ENCODE measurements at regions not wholly inside any gene's neighbourhood (a gene's known extent, or its start where the extent isn't known, plus 50 kb on each side); places are given as distances from the start of the nearest gene placed in this dataset.
"Not testable (repeated sequence)": the region's sequence is repeated elsewhere in the genome, so short reads cannot be mapped to it uniquely, and the experiment has no call there.

DNA sequence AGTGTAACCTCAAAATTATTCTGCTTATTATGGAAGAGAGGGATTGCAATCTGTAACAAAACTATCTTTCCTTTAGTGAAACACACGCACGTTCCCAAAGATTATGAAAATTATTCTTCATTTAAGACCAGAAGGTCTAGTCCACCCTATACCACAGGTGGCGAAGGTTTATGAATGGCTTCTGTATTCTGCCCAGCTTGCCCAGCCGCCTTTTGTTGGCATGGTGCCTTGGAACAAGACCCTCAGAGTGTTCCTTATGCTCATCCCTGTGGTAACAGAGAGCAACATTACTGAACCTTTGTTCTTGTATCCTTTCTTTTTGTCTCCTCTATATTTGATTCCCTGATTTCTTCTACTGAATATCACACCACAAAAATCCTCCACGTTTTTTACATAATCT is 116.4 kb downstream of the FAR1 start:
- Histone ChIP-seq H3K4me1 (ENCODE audit: control insufficient read depth, extremely low read depth, insufficient read depth, low read length) (no peaks in the 10 kb centered on the region), H3K27ac (ENCODE audit: control insufficient read depth, insufficient read depth, low read length) (no peak overlapping the region), H2AFZ (ENCODE audit: control insufficient read depth, low read length) (no peak overlapping the region), H3K9me3 (ENCODE audit: control insufficient read depth, low read depth, low read length) (no peaks in the 10 kb centered on the region), H4K20me1 (ENCODE audit: control insufficient read depth, extremely low read depth, insufficient read depth, low read length) (no peaks in the 10 kb centered on the region), H3K36me3 (ENCODE audit: control insufficient read depth in 2 of 2, extremely low read depth in 1 of 2, insufficient read depth in 2 of 2, low read length in 2 of 2) (no peaks in the 10 kb centered on the region), H3K4me3 (ENCODE audit: control insufficient read depth in 2 of 3, extremely low read depth in 1 of 3, insufficient read depth in 2 of 3, low read depth in 1 of 3, low read length in 3 of 3) (no peak overlapping the region), H3K9me1 (ENCODE audit: control insufficient read depth, extremely low read depth, insufficient read depth, low read length) (no peaks in the 10 kb centered on the region), H3K79me2 (ENCODE audit: control insufficient read depth, insufficient read depth, low read length) (no peaks in the 10 kb centered on the region), H3K9ac (ENCODE audit: control insufficient read depth, extremely low read depth, insufficient read depth, low read length) (no peak overlapping the region), H3K4me2 (ENCODE audit: control insufficient read depth, extremely low read depth, insufficient read depth, low read depth, low read length) (no peak overlapping the region), H3K27me3 (ENCODE audit: control insufficient read depth, extremely low read depth, insufficient read depth, low read length) (peaks cover 6% of the 10 kb centered on the region)
- no peak for FAIRE-seq
- dilution Hi-C loops (cut with MboI; ENCODE audit: extremely low pct_ligation_motif_present, low sequenced_read_pairs): no loop called here
- no peak for TF ChIP-seq CTCF (optimal IDR thresholded peaks at IDR 0.05 in 1 of 3, IDR thresholded peaks at IDR 0.05 in 1 of 3, conservative IDR thresholded peaks at IDR 0.05 in 1 of 3; ENCODE audit: extremely low read depth in 1 of 3, insufficient read depth in 2 of 3, low read length in 3 of 3)
- no peak for TF ChIP-seq EZH2 (IDR thresholded peaks at IDR 0.05; ENCODE audit: low read length)
- DNase-seq (ENCODE audit: low read depth, low spot score): no peak

DNA sequence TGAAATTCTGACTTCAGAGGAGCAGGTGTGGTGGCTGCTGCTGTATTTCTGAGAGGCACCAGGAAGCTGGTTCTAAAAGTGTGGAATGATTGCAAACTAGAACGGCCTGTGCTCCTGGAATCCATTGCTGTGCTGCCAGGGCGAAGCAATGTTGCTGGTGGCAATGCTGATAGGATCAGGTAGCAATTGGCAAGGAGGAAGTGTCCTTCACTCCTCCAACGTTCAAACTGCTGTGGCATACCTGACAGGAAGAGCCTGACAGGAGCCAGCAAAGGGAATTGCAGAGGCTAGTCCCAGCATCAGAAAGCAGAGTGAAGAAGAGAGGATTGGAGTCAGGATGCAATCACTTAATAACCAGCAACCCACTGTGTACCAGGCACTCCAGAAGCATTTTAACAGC is 118.2 kb downstream of the FAR1 start:
- FAIRE-seq: no peak
- Histone ChIP-seq H3K4me2 (ENCODE audit: control insufficient read depth, extremely low read depth, insufficient read depth, low read depth, low read length) (no peak overlapping the region), H3K36me3 (ENCODE audit: control insufficient read depth in 2 of 2, extremely low read depth in 1 of 2, insufficient read depth in 2 of 2, low read length in 2 of 2) (no peaks in the 10 kb centered on the region), H3K9me3 (ENCODE audit: control insufficient read depth, low read depth, low read length) (no peaks in the 10 kb centered on the region), H3K9ac (ENCODE audit: control insufficient read depth, extremely low read depth, insufficient read depth, low read length) (no peak overlapping the region), H3K9me1 (ENCODE audit: control insufficient read depth, extremely low read depth, insufficient read depth, low read length) (no peaks in the 10 kb centered on the region), H3K27ac (ENCODE audit: control insufficient read depth, insufficient read depth, low read length) (no peak overlapping the region), H3K4me3 (ENCODE audit: control insufficient read depth in 2 of 3, extremely low read depth in 1 of 3, insufficient read depth in 2 of 3, low read depth in 1 of 3, low read length in 3 of 3) (no peak overlapping the region), H3K27me3 (ENCODE audit: control insufficient read depth, extremely low read depth, insufficient read depth, low read length) (peaks cover 6% of the 10 kb centered on the region), H3K4me1 (ENCODE audit: control insufficient read depth, extremely low read depth, insufficient read depth, low read length) (no peaks in the 10 kb centered on the region), H3K79me2 (ENCODE audit: control insufficient read depth, insufficient read depth, low read length) (no peaks in the 10 kb centered on the region), H4K20me1 (ENCODE audit: control insufficient read depth, extremely low read depth, insufficient read depth, low read length) (no peaks in the 10 kb centered on the region), H2AFZ (ENCODE audit: control insufficient read depth, low read length) (no peak overlapping the region)
- no peak for DNase-seq (ENCODE audit: low read depth, low spot score)
- TF ChIP-seq EZH2 (IDR thresholded peaks at IDR 0.05; ENCODE audit: low read length) (no peak), CTCF (optimal IDR thresholded peaks at IDR 0.05 in 1 of 3, IDR thresholded peaks at IDR 0.05 in 1 of 3, conservative IDR thresholded peaks at IDR 0.05 in 1 of 3; ENCODE audit: extremely low read depth in 1 of 3, insufficient read depth in 2 of 3, low read length in 3 of 3) (no peak)
- dilution Hi-C loops (cut with MboI; ENCODE audit: extremely low pct_ligation_motif_present, low sequenced_read_pairs): no loop called here

GRCh38 chr11:13797616-13798015 is 129.1 kb downstream of the FAR1 start:
- H3K4me3 ChIP-seq (ENCODE audit: control insufficient read depth in 2 of 3, extremely low read depth in 1 of 3, insufficient read depth in 2 of 3, low read depth in 1 of 3, low read length in 3 of 3); DNase-seq (ENCODE audit: low read depth, low spot score); FAIRE-seq; H3K4me1 ChIP-seq (ENCODE audit: control insufficient read depth, extremely low read depth, insufficient read depth, low read length); H3K27me3 ChIP-seq (ENCODE audit: control insufficient read depth, extremely low read depth, insufficient read depth, low read length); H3K4me2 ChIP-seq (ENCODE audit: control insufficient read depth, extremely low read depth, insufficient read depth, low read depth, low read length); H3K9ac ChIP-seq (ENCODE audit: control insufficient read depth, extremely low read depth, insufficient read depth, low read length); dilution Hi-C loops (cut with MboI; ENCODE audit: extremely low pct_ligation_motif_present, low sequenced_read_pairs); H3K36me3 ChIP-seq (ENCODE audit: control insufficient read depth in 2 of 2, extremely low read depth in 1 of 2, insufficient read depth in 2 of 2, low read length in 2 of 2); H3K27ac ChIP-seq (ENCODE audit: control insufficient read depth, insufficient read depth, low read length); H3K9me3 ChIP-seq (ENCODE audit: control insufficient read depth, low read depth, low read length); H4K20me1 ChIP-seq (ENCODE audit: control insufficient read depth, extremely low read depth, insufficient read depth, low read length); H2AFZ ChIP-seq (ENCODE audit: control insufficient read depth, low read length); H3K9me1 ChIP-seq (ENCODE audit: control insufficient read depth, extremely low read depth, insufficient read depth, low read length); H3K79me2 ChIP-seq (ENCODE audit: control insufficient read depth, insufficient read depth, low read length): not testable (repeated sequence)
